Hepatocyte (in vitro differentiated cells): ENCODE measurements at regions not wholly inside any gene's neighbourhood (a gene's known extent, or its start where the extent isn't known, plus 50 kb on each side); places are given as distances from the start of the nearest gene placed in this dataset.
A peak's percentile ranks its signal among the peaks of the same experiment; 100 is the strongest.

Experiments
- DNase-seq: peaks from one replicate; pipeline ENCODE4 v3.0.0-alpha.2; 2016; ENCODE audit warnings: low spot score
- H2AFZ ChIP-seq: fragments of 200-600 bp; sonication (generic); 2 replicates; pipeline ENCODE4 v1.6.0; 2016; ENCODE audit warnings: antibody characterized with exemption, mild to moderate bottlenecking
- H3K27ac ChIP-seq: fragments of 200-600 bp; sonication (generic); 2 replicates; pipeline ENCODE4 v1.5.1; 2016; ENCODE audit warnings: mild to moderate bottlenecking
- H3K27me3 ChIP-seq: fragments of 200-600 bp; sonication (generic); 2 replicates; pipeline ENCODE4 v1.6.1; 2016
- H3K36me3 ChIP-seq: fragments of 200-600 bp; sonication (generic); replicated peaks from 2 replicates; pipeline ENCODE4 v1.5.1; 2016; ENCODE audit warnings: low read depth; ENCODE audit not compliant: insufficient read depth
- H3K4me1 ChIP-seq: fragments of 200-600 bp; sonication (generic); 2 replicates; pipeline ENCODE4 v1.5.1; 2016; ENCODE audit warnings: mild to moderate bottlenecking, moderate library complexity; ENCODE audit not compliant: insufficient read depth
- H3K4me2 ChIP-seq: fragments of 200-600 bp; sonication (generic); 2 replicates; pipeline ENCODE4 v1.6.0; 2016
- H3K4me3 ChIP-seq: fragments of 200-600 bp; sonication (generic); 2 replicates; pipeline ENCODE4 v1.5.1; 2016; ENCODE audit warnings: mild to moderate bottlenecking
- H3K79me2 ChIP-seq: fragments of 200-600 bp; sonication (generic); 2 replicates; pipeline ENCODE4 v1.6.0; 2017; ENCODE audit warnings: mild to moderate bottlenecking
- H3K9me2 ChIP-seq: fragments of 200-600 bp; sonication (generic); replicated peaks from 2 replicates; pipeline ENCODE4 v1.6.0; 2017; ENCODE audit warnings: mild to moderate bottlenecking; ENCODE audit not compliant: insufficient read depth
- H3K9me3 ChIP-seq: fragments of 200-600 bp; sonication (generic); 2 replicates; pipeline ENCODE4 v1.5.1; 2016; ENCODE audit warnings: low read depth, mild to moderate bottlenecking
- H4K20me1 ChIP-seq: fragments of 200-600 bp; sonication (generic); 2 replicates; pipeline ENCODE4 v1.6.0; 2016; ENCODE audit warnings: mild to moderate bottlenecking; ENCODE audit not compliant: insufficient read depth, poor library complexity, severe bottlenecking
- EZH2 ChIP-seq: fragments of 200-600 bp; sonication (generic); IDR thresholded peaks from 2 replicates; pipeline ENCODE4 v1.6.1; 2016; ENCODE audit warnings: antibody characterized with exemption, mild to moderate bottlenecking, borderline replicate concordance
- EZH2phosphoT487 ChIP-seq: fragments of 200-600 bp; sonication (generic); IDR thresholded peaks from one replicate; pipeline ENCODE4 v1.6.1; 2018; ENCODE audit warnings: antibody characterized with exemption, mild to moderate bottlenecking, low read depth, moderate library complexity; ENCODE audit not compliant: unreplicated experiment, severe bottlenecking
- WGBS: methylation state at CpG from one replicate; pipeline ENCODE4 v1.1.6; 2016; ENCODE audit warnings: low lambda C conversion rate; ENCODE audit errors: missing lambda C conversion rate; 5-methylcytosine and 5-hydroxymethylcytosine counted together
- TF ChIP-seq, protein P1 (sequence below): fragments of 200-600 bp; sonication (generic); IDR thresholded peaks from 2 replicates; pipeline ENCODE4 v1.5.1; 2016; ENCODE audit warnings: antibody characterized with exemption, mild to moderate bottlenecking; ENCODE audit not compliant: poor library complexity

DNA sequence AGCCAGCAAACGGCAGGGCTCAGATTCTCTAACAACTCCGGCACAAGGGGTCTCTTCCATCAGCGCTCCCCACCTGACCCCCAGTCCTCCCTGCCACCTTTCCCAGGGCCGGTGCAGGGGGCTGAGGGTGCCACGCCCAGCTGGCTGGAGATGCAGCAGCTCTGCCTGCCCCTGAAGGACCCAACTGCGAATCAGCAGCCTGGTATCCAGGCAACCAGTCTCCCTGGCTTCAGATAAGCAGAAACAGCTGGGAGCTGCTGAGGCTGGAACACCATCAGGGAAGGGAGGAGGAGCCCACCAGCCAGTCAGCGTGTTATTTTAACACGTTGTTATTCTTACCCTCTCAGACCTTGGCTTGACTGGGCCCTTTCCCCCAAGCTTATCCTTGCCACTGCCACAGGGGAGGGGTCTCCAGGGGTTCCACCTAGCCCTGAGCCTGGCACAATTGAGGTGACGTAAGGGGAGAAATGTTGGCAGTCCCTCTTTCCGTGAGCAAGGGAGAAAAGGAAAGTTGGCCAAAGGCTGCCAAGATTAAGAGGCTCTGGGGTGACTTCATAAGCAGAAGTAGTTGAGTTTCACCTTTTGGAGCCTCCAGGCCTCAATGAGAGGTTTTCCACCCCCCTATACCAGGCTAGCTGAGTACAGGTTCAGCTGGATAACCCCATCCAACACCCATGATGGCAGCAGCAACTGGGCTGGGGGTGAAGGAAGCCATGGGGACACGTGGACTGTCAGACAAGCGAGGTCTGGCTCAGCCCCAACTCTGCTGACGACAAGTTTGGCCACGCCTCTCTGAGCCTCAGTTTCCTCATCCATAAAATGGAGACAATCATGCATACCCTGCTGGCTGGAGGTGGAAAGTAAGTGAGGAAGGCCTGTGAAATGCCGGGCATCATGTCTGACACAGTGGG, 91.1 kb downstream of the IRF2BPL start:
- H3K27ac ChIP-seq = peak overlapping the region; percentile 75
- DNase-seq = peak; percentile 86
- 42% methylated on average over 15 of the region's 15 CpGs for WGBS

DNA sequence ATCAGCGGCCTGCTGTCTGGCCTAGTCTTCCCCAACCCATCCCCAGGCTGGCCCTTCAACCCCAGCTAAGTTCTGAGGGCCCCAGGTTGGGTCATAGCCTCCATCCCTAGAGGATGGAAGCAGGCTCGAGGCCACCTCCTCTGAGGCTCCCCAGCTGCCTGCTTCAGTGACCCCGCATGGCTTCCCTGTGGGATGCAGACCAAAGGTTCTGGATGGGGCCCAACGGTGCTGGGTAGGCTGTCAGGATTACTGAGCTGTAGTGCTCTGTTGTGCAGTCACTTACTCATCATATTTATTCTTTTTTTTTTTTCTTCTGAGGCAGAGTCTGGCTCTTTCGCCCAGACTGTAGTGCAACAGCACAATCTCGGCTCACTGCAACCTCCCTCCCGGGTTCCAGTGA, 92.0 kb downstream of the IRF2BPL start:
- Histone ChIP-seq H3K4me3 (no peak overlapping the region), H2AFZ (no peak overlapping the region), H3K9me2 (no peaks in the 10 kb centered on the region), H3K79me2 (no peaks in the 10 kb centered on the region), H3K4me1 (peaks cover 17% of the 10 kb centered on the region), H4K20me1 (no peaks in the 10 kb centered on the region), H3K4me2 (no peak overlapping the region), H3K27ac (peak overlapping the region; percentile 21), H3K36me3 (no peaks in the 10 kb centered on the region), H3K27me3 (no peaks in the 10 kb centered on the region), H3K9me3 (no peaks in the 10 kb centered on the region)
- 82% methylated on average over 7 of the region's 7 CpGs for WGBS
- peak; percentile 36 for DNase-seq
- TF ChIP-seq EZH2phosphoT487 = no peak
- TF ChIP-seq, protein P1, sequence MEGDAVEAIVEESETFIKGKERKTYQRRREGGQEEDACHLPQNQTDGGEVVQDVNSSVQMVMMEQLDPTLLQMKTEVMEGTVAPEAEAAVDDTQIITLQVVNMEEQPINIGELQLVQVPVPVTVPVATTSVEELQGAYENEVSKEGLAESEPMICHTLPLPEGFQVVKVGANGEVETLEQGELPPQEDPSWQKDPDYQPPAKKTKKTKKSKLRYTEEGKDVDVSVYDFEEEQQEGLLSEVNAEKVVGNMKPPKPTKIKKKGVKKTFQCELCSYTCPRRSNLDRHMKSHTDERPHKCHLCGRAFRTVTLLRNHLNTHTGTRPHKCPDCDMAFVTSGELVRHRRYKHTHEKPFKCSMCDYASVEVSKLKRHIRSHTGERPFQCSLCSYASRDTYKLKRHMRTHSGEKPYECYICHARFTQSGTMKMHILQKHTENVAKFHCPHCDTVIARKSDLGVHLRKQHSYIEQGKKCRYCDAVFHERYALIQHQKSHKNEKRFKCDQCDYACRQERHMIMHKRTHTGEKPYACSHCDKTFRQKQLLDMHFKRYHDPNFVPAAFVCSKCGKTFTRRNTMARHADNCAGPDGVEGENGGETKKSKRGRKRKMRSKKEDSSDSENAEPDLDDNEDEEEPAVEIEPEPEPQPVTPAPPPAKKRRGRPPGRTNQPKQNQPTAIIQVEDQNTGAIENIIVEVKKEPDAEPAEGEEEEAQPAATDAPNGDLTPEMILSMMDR = no peak
- TF ChIP-seq EZH2 = no peak

More for the DNA sequence above, 91.1 kb downstream of the IRF2BPL start:
- H3K36me3 ChIP-seq = no peaks in the 10 kb centered on the region
- no peak overlapping the region for H2AFZ ChIP-seq
- no peaks in the 10 kb centered on the region for H3K9me3 ChIP-seq
- TF ChIP-seq EZH2phosphoT487 (no peak), EZH2 (no peak)
- TF ChIP-seq, protein P1 = no peak
- H3K4me3 ChIP-seq = no peak overlapping the region
- no peaks in the 10 kb centered on the region for H3K27me3 ChIP-seq
- H3K9me2 ChIP-seq = no peaks in the 10 kb centered on the region
- no peaks in the 10 kb centered on the region for H3K79me2 ChIP-seq
- H3K4me2 ChIP-seq = peak overlapping the region; percentile 22
- no peaks in the 10 kb centered on the region for H4K20me1 ChIP-seq
- peaks cover 25% of the 10 kb centered on the region for H3K4me1 ChIP-seq

DNA sequence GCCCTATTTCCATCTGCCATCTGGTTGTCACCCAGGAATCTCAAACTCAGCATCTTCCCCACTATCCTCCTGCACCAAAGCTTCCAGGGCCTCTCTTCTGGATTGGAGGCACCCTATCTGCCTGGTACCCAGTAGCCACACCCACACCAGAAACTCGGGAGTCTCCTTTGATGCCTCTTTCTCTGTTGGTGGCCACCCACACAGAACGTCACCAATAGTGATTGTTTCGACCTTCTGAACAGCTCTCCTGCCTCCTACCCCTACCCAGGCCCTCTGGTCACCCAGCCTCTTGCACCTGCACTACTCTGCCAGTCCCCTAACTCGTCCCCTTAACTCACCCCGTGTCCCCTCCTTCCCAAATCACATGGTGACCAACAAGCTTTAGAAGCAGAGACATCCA, 95.0 kb downstream of the IRF2BPL start:
- Histone ChIP-seq H3K4me3 (no peak overlapping the region), H2AFZ (no peak overlapping the region)

More for the DNA sequence above, 95.0 kb downstream of the IRF2BPL start:
- no peak for DNase-seq
- no peak for TF ChIP-seq EZH2
- TF ChIP-seq EZH2phosphoT487 = no peak
- TF ChIP-seq, protein P1 = no peak
- H3K36me3 ChIP-seq = no peaks in the 10 kb centered on the region
- H3K4me2 ChIP-seq = no peak overlapping the region
- H4K20me1 ChIP-seq = no peaks in the 10 kb centered on the region
- H3K4me1 ChIP-seq = peaks cover 15% of the 10 kb centered on the region
- no peak overlapping the region for H3K27ac ChIP-seq
- no peaks in the 10 kb centered on the region for H3K27me3 ChIP-seq
- WGBS = 82% methylated on average over 5 of the region's 5 CpGs
- H3K79me2 ChIP-seq = no peaks in the 10 kb centered on the region
- no peaks in the 10 kb centered on the region for H3K9me2 ChIP-seq
- no peaks in the 10 kb centered on the region for H3K9me3 ChIP-seq
